ENCODE measurements at regions not wholly inside any gene's neighbourhood (a gene's known extent, or its start where the extent isn't known, plus 50 kb on each side); places are given as distances from the start of the nearest gene placed in this dataset.

GRCh38 chr20:22420116-22420598 lies 164.2 kb downstream of the FOXA2 start:
- no peak for ATAC-seq (replicated peaks)
- no peak overlapping the region for H3K4me3 Mint-ChIP-seq
- no peaks in the 10 kb centered on the region for H3K4me1 Mint-ChIP-seq
- H3K27ac Mint-ChIP-seq = no peak overlapping the region
- peaks cover 8% of the 10 kb centered on the region for H3K9me3 Mint-ChIP-seq
- no peaks in the 10 kb centered on the region for H3K27me3 Mint-ChIP-seq
- H3K36me3 Mint-ChIP-seq (ENCODE audit: low read depth) = no peaks in the 10 kb centered on the region

- no peak overlapping the region for H3K4me3 Mint-ChIP-seq
- no peaks in the 10 kb centered on the region for H3K36me3 Mint-ChIP-seq (ENCODE audit: low read depth)
- no peak for ATAC-seq (replicated peaks)
- no peaks in the 10 kb centered on the region for H3K4me1 Mint-ChIP-seq
- H3K27me3 Mint-ChIP-seq = no peaks in the 10 kb centered on the region
- H3K27ac Mint-ChIP-seq = no peak overlapping the region
- peaks cover 4% of the 10 kb centered on the region for H3K9me3 Mint-ChIP-seq
Observed at GRCh38 chr20:22418738-22419137, 165.6 kb downstream of the FOXA2 start.

GRCh38 chr20:22414305-22414742 lies 170.0 kb downstream of the FOXA2 start:
- Mint-ChIP-seq H3K27ac (no peak overlapping the region), H3K9me3 (peaks cover 4% of the 10 kb centered on the region), H3K36me3 (ENCODE audit: low read depth) (no peaks in the 10 kb centered on the region), H3K4me3 (no peak overlapping the region), H3K27me3 (no peaks in the 10 kb centered on the region), H3K4me1 (no peaks in the 10 kb centered on the region)
- no peak for ATAC-seq (replicated peaks)

DNA sequence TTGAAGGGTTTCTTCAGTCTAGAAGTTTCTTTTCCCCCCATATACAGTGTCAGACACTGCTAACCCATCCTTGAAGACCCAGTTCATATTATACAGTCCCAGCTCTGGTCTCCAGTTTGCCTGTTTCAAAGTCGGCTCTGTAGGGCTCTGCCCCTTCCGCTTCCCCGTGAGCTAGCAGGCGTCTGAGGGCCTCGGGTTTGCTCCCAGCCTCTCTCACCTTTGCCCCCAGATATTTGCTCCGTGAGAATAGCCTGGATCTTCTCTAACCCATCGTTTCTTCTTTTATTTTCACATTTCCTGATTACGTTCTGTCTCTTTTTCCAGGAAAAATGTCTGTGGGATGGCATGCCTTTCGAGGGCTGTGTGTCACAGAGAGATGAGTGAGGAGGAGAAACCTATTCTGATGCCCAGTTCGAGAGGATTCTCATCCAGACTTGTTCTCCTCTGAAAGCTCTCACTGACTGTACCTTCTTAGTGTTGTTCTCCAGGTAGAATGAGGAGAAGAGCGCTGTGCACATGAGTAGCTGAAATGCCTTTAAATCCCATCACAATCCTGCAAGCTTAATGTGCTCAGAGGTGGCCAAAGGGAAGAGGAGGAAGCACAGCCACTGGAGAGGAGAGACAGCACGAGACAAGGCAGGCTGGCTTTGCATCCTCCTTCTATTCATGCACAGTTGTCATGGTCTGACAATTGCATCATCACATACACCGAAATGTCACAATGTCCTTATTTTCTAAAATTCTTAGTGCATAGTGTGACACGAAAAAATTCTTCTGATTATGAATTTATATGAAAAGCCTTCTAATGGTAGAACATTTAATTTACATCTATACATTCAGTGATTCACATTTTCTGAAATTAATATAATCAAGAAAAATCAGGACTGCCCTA lies 171.1 kb downstream of the FOXA2 start:
- Mint-ChIP-seq H3K9me3 (peaks cover 4% of the 10 kb centered on the region), H3K27ac (no peak overlapping the region)
- ATAC-seq (replicated peaks) = no peak

GRCh38 chr20:22411627-22412450 lies 172.5 kb downstream of the FOXA2 start:
- Mint-ChIP-seq H3K36me3 (ENCODE audit: low read depth) (no peaks in the 10 kb centered on the region), H3K4me3 (no peak overlapping the region), H3K4me1 (no peaks in the 10 kb centered on the region), H3K27ac (no peak overlapping the region), H3K27me3 (no peaks in the 10 kb centered on the region), H3K9me3 (peaks cover 4% of the 10 kb centered on the region)
- ATAC-seq (replicated peaks) = no peak

More for the DNA sequence above, 171.1 kb downstream of the FOXA2 start:
- Mint-ChIP-seq H3K4me1 (no peaks in the 10 kb centered on the region), H3K36me3 (ENCODE audit: low read depth) (no peaks in the 10 kb centered on the region), H3K27me3 (no peaks in the 10 kb centered on the region), H3K4me3 (no peak overlapping the region)

DNA sequence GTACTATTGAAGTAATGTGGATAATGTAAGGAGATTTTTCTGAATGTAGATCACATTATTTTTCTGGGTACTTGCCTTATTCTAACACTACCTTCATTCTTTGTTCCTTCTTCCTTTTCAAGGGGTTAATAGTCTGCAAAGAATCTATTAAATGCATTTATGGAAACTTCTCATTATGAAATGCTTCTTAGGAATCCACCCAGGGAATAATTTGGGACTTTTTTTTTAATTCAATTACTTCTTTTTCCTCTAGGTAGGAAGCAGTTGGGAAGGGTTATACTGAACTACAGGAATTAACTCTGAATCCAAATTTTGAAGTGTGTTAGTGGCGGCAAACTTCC lies 173.1 kb downstream of the FOXA2 start:
- no peak overlapping the region for H3K27ac Mint-ChIP-seq
- H3K9me3 Mint-ChIP-seq = peaks cover 4% of the 10 kb centered on the region
- ATAC-seq (replicated peaks) = no peak
- H3K4me3 Mint-ChIP-seq = no peak overlapping the region
- H3K27me3 Mint-ChIP-seq = no peaks in the 10 kb centered on the region
- no peaks in the 10 kb centered on the region for H3K4me1 Mint-ChIP-seq
- H3K36me3 Mint-ChIP-seq (ENCODE audit: low read depth) = no peaks in the 10 kb centered on the region

DNA sequence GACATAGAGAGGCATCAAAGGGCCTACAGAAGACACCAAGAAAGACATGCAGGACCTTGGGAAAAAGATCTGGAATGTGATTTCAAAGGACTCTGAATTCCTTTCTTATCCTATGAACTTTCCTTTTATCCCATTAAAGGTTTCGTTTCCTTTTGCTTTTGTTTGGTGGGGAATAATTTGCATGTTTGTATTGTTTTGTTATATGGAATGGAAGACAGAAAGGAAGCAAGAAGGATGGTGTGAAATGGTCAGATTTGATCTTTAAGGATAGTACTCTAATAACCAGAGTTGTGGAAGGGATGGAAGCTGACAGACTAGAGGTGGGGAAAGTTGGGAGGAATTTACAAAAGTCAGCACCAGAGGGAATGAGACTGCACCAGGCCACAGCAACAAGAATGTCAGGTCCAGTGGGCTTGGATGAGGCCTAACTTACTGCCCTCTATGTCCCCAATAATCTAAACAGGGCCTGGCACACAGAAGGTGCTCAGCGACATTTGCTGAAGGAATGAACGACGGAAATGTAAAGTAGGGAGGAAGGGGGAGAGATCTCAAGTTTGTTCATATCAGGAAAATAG lies 173.7 kb downstream of the FOXA2 start:
- H3K27me3 Mint-ChIP-seq = no peaks in the 10 kb centered on the region
- H3K36me3 Mint-ChIP-seq (ENCODE audit: low read depth) = no peaks in the 10 kb centered on the region
- H3K4me3 Mint-ChIP-seq = no peak overlapping the region
- H3K27ac Mint-ChIP-seq = no peak overlapping the region
- H3K9me3 Mint-ChIP-seq = peaks cover 4% of the 10 kb centered on the region
- ATAC-seq (replicated peaks) = no peak
- no peaks in the 10 kb centered on the region for H3K4me1 Mint-ChIP-seq

DNA sequence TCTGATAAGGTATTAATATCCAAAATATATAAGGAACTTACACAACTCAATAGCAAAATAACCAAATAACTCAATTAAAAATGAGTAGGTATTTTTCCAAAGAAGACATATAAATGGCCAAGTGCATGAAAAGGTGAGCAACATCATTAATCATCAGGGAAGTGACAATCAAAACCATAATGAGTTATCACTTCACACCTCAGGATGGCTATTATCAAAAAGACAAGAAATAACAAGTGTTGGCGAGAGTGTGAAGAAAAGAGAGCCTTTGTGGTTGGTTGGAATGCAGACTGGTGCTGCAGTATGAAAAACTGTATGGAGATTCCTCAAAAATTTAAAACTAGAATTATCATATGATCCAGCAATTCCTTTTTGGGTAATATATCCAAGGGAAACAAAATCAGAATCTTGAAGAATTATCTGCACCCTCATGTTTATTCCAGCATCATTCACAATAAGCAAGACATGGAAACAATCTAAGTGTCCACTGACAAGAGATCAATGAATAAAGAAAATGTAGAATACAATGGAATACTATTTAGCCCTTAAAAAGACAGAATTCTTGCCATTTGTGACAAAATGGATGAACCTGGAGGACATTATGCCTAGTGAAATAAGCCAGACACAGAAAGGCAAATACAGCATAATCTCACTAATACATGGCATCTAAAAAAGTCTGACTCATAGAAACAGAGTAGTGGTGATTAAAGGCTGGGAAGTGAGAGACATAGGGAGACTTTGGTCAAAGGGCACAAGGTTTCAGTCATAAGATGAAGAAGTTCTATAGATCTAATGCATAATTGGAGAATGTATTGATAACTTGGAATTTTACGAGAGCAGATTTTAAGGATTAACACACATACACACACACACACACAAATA lies 175.6 kb downstream of the FOXA2 start:
- Mint-ChIP-seq H3K36me3 (ENCODE audit: low read depth) (no peaks in the 10 kb centered on the region), H3K27ac (no peak overlapping the region), H3K9me3 (peaks cover 4% of the 10 kb centered on the region), H3K4me1 (no peaks in the 10 kb centered on the region), H3K27me3 (no peaks in the 10 kb centered on the region), H3K4me3 (no peak overlapping the region)
- no peak for ATAC-seq (replicated peaks)

DNA sequence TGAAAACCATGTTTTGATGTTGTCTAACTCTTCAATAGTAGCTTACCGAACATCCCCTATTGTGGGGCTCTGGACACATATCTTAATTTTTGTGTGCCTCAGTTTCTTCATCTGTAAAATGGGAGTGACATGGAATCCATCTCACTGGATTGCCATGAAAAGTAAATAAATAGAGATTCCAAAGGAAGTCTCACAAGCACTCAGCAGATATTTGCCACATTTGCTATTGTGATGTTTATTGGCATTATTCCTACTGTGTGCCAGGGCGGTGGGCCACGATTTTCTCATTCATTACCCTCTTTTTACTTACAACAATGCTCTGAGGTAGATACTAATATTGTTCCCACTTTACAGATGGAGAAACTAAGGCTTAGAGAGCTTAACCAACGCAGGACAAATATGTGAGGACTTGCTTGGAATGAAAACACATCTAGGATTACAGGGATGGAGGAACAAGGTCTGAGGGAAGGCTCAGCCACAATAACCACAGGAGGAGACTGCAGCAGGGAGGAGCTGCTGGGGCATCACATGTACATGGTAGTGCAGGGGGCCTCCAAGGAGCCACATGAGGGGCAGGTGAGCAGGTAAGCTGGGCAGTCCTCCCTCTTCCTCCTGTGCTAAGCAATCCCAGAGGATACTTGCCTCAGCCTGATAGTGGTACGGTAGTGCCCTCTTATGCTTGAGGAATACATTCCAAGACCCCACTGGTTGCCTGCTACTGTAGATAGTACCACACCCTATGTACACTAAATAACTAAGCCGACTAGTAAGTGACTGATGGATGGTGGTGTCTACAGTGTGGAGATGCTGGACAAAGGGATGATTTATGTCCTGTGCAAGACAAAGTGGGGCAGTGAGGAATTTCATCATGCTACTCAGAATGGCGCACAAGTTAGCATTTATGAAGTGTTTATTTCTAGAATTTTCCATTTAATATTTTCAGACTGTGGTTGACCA lies 176.9 kb downstream of the FOXA2 start:
- ATAC-seq (replicated peaks) = no peak
- Mint-ChIP-seq H3K4me3 (no peak overlapping the region), H3K36me3 (ENCODE audit: low read depth) (no peaks in the 10 kb centered on the region), H3K4me1 (no peaks in the 10 kb centered on the region), H3K27ac (no peak overlapping the region), H3K9me3 (peaks cover 4% of the 10 kb centered on the region), H3K27me3 (peaks cover 3% of the 10 kb centered on the region)

DNA sequence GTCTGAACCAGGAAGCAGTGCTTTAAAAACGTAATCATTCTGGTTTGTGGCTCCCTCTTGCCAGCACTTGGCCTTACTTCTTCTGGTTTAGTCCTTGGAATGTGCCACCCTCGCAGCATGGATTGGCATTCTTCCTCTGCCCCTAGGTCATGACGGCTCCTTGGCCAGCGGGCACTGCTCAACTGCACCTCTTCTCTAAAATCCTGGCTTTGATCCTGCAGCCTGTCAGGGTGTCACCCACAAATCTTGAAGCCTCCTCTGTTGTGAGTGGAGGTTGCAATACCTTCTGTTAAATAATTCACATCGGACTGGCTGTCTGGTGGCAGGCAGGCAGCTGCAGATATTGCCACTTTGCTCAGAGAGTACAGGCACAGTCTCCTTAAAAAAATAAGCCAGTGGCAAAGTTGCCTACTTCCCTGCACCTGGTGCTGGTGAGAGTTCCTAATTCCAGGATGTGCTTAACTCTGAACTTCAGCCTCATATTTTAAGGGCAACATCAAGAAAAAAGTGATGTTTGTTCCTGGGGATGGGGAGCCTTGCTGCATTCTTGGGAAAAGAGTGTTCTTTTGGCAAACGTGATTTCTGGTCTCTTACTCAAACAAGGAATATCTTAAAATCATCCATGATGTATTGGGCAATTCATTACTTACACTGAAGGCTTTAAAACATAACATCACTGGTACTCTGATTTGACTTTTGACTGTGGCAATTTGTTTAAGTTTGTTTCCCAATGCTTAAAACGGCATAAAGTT lies 179.8 kb downstream of the FOXA2 start:
- no peaks in the 10 kb centered on the region for H3K36me3 Mint-ChIP-seq (ENCODE audit: low read depth)
- peaks cover 3% of the 10 kb centered on the region for H3K27me3 Mint-ChIP-seq
- no peak overlapping the region for H3K27ac Mint-ChIP-seq
- H3K4me1 Mint-ChIP-seq = no peaks in the 10 kb centered on the region
- peaks cover 3% of the 10 kb centered on the region for H3K9me3 Mint-ChIP-seq
- ATAC-seq (replicated peaks) = no peak
- no peak overlapping the region for H3K4me3 Mint-ChIP-seq

DNA sequence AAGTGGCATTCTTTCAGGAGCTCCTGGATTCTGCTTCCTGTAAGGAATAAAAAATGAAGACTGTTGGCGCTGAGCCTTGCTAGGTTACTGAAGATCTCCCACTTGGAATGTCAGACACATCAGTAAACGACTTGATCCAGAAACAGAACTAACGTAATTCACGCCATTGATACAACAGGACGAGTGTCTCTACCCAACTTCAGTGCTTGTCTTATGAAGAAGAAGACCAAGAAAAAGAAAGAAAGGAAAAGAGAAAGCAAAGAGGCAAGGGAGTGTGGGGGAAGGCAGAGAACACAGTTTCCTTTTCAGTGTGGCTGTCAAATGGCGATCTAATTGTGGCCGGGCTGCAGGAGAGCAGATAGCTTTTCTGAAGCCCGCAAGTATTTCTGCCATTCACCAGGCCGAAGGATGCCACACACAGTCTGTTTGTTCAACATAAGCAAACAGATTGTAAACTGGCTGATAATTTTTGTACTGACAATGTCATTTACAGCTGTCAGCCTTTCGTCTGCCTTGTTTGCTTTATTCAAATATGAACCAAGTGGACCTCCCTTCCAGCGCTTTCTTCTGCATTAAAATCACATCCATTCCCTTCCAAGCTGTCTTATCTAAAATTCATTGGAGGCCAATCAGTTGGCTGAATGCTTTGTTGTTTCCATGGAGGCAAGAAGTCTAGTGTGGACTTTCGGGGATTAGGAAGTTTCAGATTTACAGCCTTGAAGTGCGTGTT lies 180.6 kb downstream of the FOXA2 start:
- no peaks in the 10 kb centered on the region for H3K36me3 Mint-ChIP-seq (ENCODE audit: low read depth)
- no peaks in the 10 kb centered on the region for H3K4me1 Mint-ChIP-seq
- H3K4me3 Mint-ChIP-seq = no peak overlapping the region
- H3K27me3 Mint-ChIP-seq = peaks cover 3% of the 10 kb centered on the region
- no peak for ATAC-seq (replicated peaks)
- peaks cover 3% of the 10 kb centered on the region for H3K9me3 Mint-ChIP-seq
- no peak overlapping the region for H3K27ac Mint-ChIP-seq

- H3K4me1 Mint-ChIP-seq = no peaks in the 10 kb centered on the region
- H3K27ac Mint-ChIP-seq = no peak overlapping the region
- no peak for ATAC-seq (replicated peaks)
- H3K9me3 Mint-ChIP-seq = peaks cover 8% of the 10 kb centered on the region
- peaks cover 3% of the 10 kb centered on the region for H3K27me3 Mint-ChIP-seq
- H3K36me3 Mint-ChIP-seq (ENCODE audit: low read depth) = no peaks in the 10 kb centered on the region
- no peak overlapping the region for H3K4me3 Mint-ChIP-seq
Observed at GRCh38 chr20:22403022-22403631, 181.2 kb downstream of the FOXA2 start.
